ENCODE measurements at regions not wholly inside any gene's neighbourhood (a gene's known extent, or its start where the extent isn't known, plus 50 kb on each side); places are given as distances from the start of the nearest gene placed in this dataset.

DNA sequence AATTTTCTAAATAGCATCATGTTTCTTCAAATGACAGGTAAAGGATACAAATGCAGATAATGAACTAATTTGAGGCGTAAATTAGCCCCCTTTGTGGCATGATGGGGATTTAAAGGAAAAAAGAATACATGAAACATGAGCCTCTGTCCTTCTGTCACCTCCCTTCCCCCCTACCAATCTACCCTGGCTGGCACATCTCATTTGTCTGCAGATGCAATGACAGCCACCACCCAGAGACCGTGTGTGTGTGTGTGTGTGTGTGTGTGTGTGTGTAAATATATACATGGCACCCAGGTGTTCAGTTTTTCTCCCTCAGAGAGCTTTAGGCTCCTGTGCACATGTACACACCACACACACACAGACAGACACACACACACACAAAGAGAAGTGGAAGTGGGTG is 451.1 kb downstream of the RWDD3 start:
- no peak for DNase-seq (ENCODE audit: low spot score)
- in situ Hi-C loops (cut with MboI; ENCODE audit: low pct_unique_long_range_greater_than_20kb, low sequenced_read_pairs, unreplicated experiment): no loop called here
- TF ChIP-seq, protein P1, sequence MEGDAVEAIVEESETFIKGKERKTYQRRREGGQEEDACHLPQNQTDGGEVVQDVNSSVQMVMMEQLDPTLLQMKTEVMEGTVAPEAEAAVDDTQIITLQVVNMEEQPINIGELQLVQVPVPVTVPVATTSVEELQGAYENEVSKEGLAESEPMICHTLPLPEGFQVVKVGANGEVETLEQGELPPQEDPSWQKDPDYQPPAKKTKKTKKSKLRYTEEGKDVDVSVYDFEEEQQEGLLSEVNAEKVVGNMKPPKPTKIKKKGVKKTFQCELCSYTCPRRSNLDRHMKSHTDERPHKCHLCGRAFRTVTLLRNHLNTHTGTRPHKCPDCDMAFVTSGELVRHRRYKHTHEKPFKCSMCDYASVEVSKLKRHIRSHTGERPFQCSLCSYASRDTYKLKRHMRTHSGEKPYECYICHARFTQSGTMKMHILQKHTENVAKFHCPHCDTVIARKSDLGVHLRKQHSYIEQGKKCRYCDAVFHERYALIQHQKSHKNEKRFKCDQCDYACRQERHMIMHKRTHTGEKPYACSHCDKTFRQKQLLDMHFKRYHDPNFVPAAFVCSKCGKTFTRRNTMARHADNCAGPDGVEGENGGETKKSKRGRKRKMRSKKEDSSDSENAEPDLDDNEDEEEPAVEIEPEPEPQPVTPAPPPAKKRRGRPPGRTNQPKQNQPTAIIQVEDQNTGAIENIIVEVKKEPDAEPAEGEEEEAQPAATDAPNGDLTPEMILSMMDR (IDR thresholded peaks at IDR 0.05; ENCODE audit: extremely low read depth, insufficient read depth, missing control alignments): no peak

GRCh38 chr1:95686217-95686616 is 452.2 kb downstream of the RWDD3 start:
- in situ Hi-C loops (cut with MboI; ENCODE audit: low pct_unique_long_range_greater_than_20kb, low sequenced_read_pairs, unreplicated experiment): no loop called here
- no peak for DNase-seq (ENCODE audit: low spot score)
- TF ChIP-seq, protein P1 (IDR thresholded peaks at IDR 0.05; ENCODE audit: extremely low read depth, insufficient read depth, missing control alignments): no peak

GRCh38 chr1:95699149-95699953 is 465.3 kb downstream of the RWDD3 start:
- in situ Hi-C loops (cut with MboI; ENCODE audit: low pct_unique_long_range_greater_than_20kb, low sequenced_read_pairs, unreplicated experiment): no loop called here
- TF ChIP-seq, protein P1 (IDR thresholded peaks at IDR 0.05; ENCODE audit: extremely low read depth, insufficient read depth, missing control alignments): no peak
- DNase-seq (ENCODE audit: low spot score): no peak

DNA sequence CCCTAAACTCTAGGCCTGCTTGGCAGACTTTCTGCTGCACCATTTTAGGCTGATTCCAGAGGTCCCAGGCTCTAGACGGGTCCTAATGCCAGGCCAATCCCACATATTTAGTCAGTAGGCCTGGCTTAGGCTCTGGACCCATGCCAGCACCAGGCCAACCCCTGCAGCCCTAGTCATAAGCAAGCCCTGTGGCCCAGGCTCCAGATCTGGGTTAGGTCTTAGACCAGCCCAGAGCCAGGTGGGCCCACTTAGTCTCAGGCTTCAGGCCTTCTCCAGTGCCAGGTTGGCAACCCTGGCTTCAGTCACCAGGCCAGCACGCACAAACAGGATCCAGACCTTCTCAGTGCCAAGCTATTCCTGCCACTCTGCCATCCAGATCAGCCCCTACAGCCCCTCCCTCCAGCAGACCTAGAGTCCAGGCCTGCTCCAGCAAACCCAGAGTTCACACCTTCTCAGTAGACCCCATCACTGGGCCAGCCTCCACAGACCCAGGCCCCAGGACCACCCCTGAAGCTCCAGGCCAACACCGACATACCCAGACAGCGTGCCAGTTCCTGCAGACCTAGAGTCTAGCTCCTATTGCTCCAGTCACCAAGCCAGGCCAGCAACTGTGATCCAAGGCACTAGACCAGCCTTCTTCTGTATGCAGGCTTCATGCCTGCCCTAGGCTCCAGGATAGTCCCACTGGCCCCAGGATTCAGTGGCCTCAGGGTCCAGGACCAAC is 467.6 kb downstream of the RWDD3 start:
- DNase-seq (ENCODE audit: low spot score): no peak
- in situ Hi-C loops (cut with MboI; ENCODE audit: low pct_unique_long_range_greater_than_20kb, low sequenced_read_pairs, unreplicated experiment): no loop called here
- TF ChIP-seq, protein P1 (IDR thresholded peaks at IDR 0.05; ENCODE audit: extremely low read depth, insufficient read depth, missing control alignments): no peak

- no peak for DNase-seq (ENCODE audit: low spot score)
- TF ChIP-seq, protein P1 (IDR thresholded peaks at IDR 0.05; ENCODE audit: extremely low read depth, insufficient read depth, missing control alignments): no peak
- in situ Hi-C loops (cut with MboI; ENCODE audit: low pct_unique_long_range_greater_than_20kb, low sequenced_read_pairs, unreplicated experiment): no loop called here
Measured at GRCh38 chr1:95703046-95703445, 469.0 kb downstream of the RWDD3 start.

DNA sequence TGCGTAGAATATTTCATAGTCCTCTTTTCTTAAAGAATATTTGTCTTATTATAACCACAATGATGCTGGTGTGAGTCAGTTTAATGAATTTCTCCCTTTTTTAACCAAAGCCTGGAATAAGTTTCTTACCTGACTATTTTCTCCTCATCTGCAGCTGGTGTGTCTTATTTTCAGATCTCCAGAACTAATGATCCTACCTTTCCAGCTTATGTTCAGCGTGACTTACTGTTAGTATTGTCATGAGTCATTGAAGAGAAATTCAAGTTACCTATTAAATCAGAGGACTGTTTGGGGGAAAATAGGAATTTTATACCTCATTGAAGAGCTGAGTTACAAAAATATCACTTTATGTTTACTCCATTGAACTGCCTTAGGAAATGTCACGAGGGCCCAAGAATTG is 482.1 kb downstream of the RWDD3 start:
- in situ Hi-C loops (cut with MboI; ENCODE audit: low pct_unique_long_range_greater_than_20kb, low sequenced_read_pairs, unreplicated experiment): no loop called here
- DNase-seq (ENCODE audit: low spot score): no peak
- TF ChIP-seq, protein P1 (IDR thresholded peaks at IDR 0.05; ENCODE audit: extremely low read depth, insufficient read depth, missing control alignments): no peak
